Keratinocyte (primary cell): ENCODE measurements at regions not wholly inside any gene's neighbourhood (a gene's known extent, or its start where the extent isn't known, plus 50 kb on each side); places are given as distances from the start of the nearest gene placed in this dataset.

Source experiments
- DNase-seq: peaks from one replicate; pipeline ENCODE4 v3.0.0-alpha.2; 2011; ENCODE audit warnings: low read depth, missing footprints, low spot score
- FAIRE-seq: peaks from 2 replicates; lab custom pipeline; 2011; peaks lifted over from hg19 to GRCh38; lab: Jason Lieb, UNC
- H2AFZ ChIP-seq: 2 replicates; pipeline ENCODE4 v1.6.0; 2012; ENCODE audit warnings: low read length, control low read depth, inconsistent platforms; ENCODE audit not compliant: control insufficient read depth
- H3K27ac ChIP-seq: 2 replicates; pipeline ENCODE4 v1.5.1; 2011; ENCODE audit warnings: low read length; ENCODE audit not compliant: control insufficient read depth, insufficient read depth
- H3K27me3 ChIP-seq: 3 replicates; pipeline ENCODE4 v1.6.0; 2011; ENCODE audit warnings: low read length; ENCODE audit not compliant: control insufficient read depth, insufficient read depth; ENCODE audit errors: extremely low read depth
- H3K36me3 ChIP-seq, 2 experiments: 2 replicates in 1 of 2; 3 replicates in 1 of 2; pipeline ENCODE4 v1.5.1; 2011; ENCODE audit warnings: low read length in 2 of 2, mild to moderate bottlenecking in 1 of 2; ENCODE audit not compliant: control insufficient read depth in 2 of 2, insufficient read depth in 2 of 2; ENCODE audit errors: extremely low read depth in 1 of 2
- H3K4me1 ChIP-seq: 3 replicates; pipeline ENCODE4 v1.5.1; 2011; ENCODE audit warnings: low read length; ENCODE audit not compliant: control insufficient read depth, insufficient read depth; ENCODE audit errors: extremely low read depth
- H3K4me2 ChIP-seq: 3 replicates; pipeline ENCODE4 v1.6.0; 2011; ENCODE audit warnings: low read depth, low read length; ENCODE audit not compliant: control insufficient read depth, insufficient read depth; ENCODE audit errors: extremely low read depth
- H3K4me3 ChIP-seq, 3 experiments: fragments of 200-600 bp in 1 of 3; sonication (generic) in 1 of 3; 2 replicates in 2 of 3; 3 replicates in 1 of 3; pipeline ENCODE4 v1.5.1; 2011 to 2016; ENCODE audit warnings: low read length in 3 of 3, mild to moderate bottlenecking in 3 of 3, control low read depth in 2 of 3, inconsistent platforms in 1 of 3, low read depth in 1 of 3, mixed read lengths in 1 of 3, mixed run types in 1 of 3, moderate library complexity in 1 of 3; ENCODE audit not compliant: control insufficient read depth in 2 of 3, insufficient read depth in 2 of 3; ENCODE audit errors: extremely low read depth in 1 of 3
- H3K79me2 ChIP-seq: 2 replicates; pipeline ENCODE4 v1.6.0; 2012; ENCODE audit warnings: low read length; ENCODE audit not compliant: control insufficient read depth, insufficient read depth
- H3K9ac ChIP-seq: 3 replicates; pipeline ENCODE4 v1.6.0; 2011; ENCODE audit warnings: low read length; ENCODE audit not compliant: control insufficient read depth, insufficient read depth; ENCODE audit errors: extremely low read depth
- H3K9me1 ChIP-seq: 3 replicates; pipeline ENCODE4 v1.6.0; 2011; ENCODE audit warnings: low read length; ENCODE audit not compliant: control insufficient read depth, insufficient read depth; ENCODE audit errors: extremely low read depth
- H3K9me3 ChIP-seq: 2 replicates; pipeline ENCODE4 v1.5.1; 2012; ENCODE audit warnings: low read depth, low read length; ENCODE audit not compliant: control insufficient read depth
- H4K20me1 ChIP-seq: 3 replicates; pipeline ENCODE4 v1.6.0; 2011; ENCODE audit warnings: low read length; ENCODE audit not compliant: control insufficient read depth, insufficient read depth; ENCODE audit errors: extremely low read depth
- CTCF ChIP-seq, 3 experiments: IDR thresholded peaks in 1 of 3; conservative IDR thresholded peaks in 1 of 3; optimal IDR thresholded peaks in 1 of 3; 2 replicates in 2 of 3; 3 replicates in 1 of 3; pipeline versions ENCODE3 to v1.5.1; 2011; ENCODE audit warnings: low read length in 3 of 3, mild to moderate bottlenecking in 3 of 3, moderate library complexity in 2 of 3, control low read depth in 1 of 3, inconsistent platforms in 1 of 3; ENCODE audit not compliant: insufficient read depth in 2 of 3; ENCODE audit errors: extremely low read depth in 1 of 3
- EZH2 ChIP-seq: IDR thresholded peaks from one replicate; pipeline ENCODE4 v1.6.1; 2012; ENCODE audit warnings: inconsistent platforms, mild to moderate bottlenecking, low read length, moderate library complexity
- dilution Hi-C: fragments of 300-500 bp; cut with MboI; formaldehyde crosslinking; loops from one replicate; pipeline ENCODE4 v1.7.0; 2020; ENCODE audit warnings: low sequenced_read_pairs; ENCODE audit not compliant: extremely low pct_ligation_motif_present

GRCh38 chr1:58238846-58239245 is 307.7 kb downstream of the OMA1 start:
- dilution Hi-C loops, result no loop called here
- no peak overlapping the region for H3K4me2 ChIP-seq

GRCh38 chr1:58233729-58234128 is 312.8 kb downstream of the OMA1 start:
- no peaks in the 10 kb centered on the region for H3K9me3 ChIP-seq
- no peak overlapping the region for H3K27ac ChIP-seq
- no peaks in the 10 kb centered on the region for H3K79me2 ChIP-seq
- DNase-seq (no peak), FAIRE-seq (no peak)
- no peak overlapping the region for H3K4me3 ChIP-seq
- H2AFZ ChIP-seq, result no peak overlapping the region
- H3K4me2 ChIP-seq, result no peak overlapping the region
- no peak overlapping the region for H3K9ac ChIP-seq
- no peaks in the 10 kb centered on the region for H3K27me3 ChIP-seq
- dilution Hi-C loops, result no loop called here
- H3K4me1 ChIP-seq, result no peaks in the 10 kb centered on the region
- no peaks in the 10 kb centered on the region for H3K9me1 ChIP-seq
- no peaks in the 10 kb centered on the region for H4K20me1 ChIP-seq
- TF ChIP-seq EZH2, result no peak
- TF ChIP-seq CTCF (optimal IDR thresholded peaks at IDR 0.05 in 1 of 3, IDR thresholded peaks at IDR 0.05 in 1 of 3, conservative IDR thresholded peaks at IDR 0.05 in 1 of 3; ENCODE audit: extremely low read depth in 1 of 3, insufficient read depth in 2 of 3, low read length in 3 of 3), result no peak
- H3K36me3 ChIP-seq, result no peaks in the 10 kb centered on the region

More at GRCh38 chr1:58238846-58239245, 307.7 kb downstream of the OMA1 start:
- no peak for DNase-seq
- no peaks in the 10 kb centered on the region for H3K4me1 ChIP-seq
- H3K79me2 ChIP-seq, result no peaks in the 10 kb centered on the region
- TF ChIP-seq EZH2 (no peak), CTCF (optimal IDR thresholded peaks at IDR 0.05 in 1 of 3, IDR thresholded peaks at IDR 0.05 in 1 of 3, conservative IDR thresholded peaks at IDR 0.05 in 1 of 3; ENCODE audit: extremely low read depth in 1 of 3, insufficient read depth in 2 of 3, low read length in 3 of 3) (no peak)
- no peaks in the 10 kb centered on the region for H3K9me3 ChIP-seq
- H4K20me1 ChIP-seq, result no peaks in the 10 kb centered on the region
- H3K9ac ChIP-seq, result no peak overlapping the region
- H3K27ac ChIP-seq, result no peak overlapping the region
- FAIRE-seq, result no peak
- H2AFZ ChIP-seq, result no peak overlapping the region
- H3K36me3 ChIP-seq, result no peaks in the 10 kb centered on the region
- H3K27me3 ChIP-seq, result no peaks in the 10 kb centered on the region
- no peaks in the 10 kb centered on the region for H3K9me1 ChIP-seq
- no peak overlapping the region for H3K4me3 ChIP-seq
